Activated T-cell treated with anti-CD3 and anti-CD28 coated beads, Interleukin-2, amount 50 U/mL, for 48 hours (primary cell): ENCODE measurements at regions not wholly inside any gene's neighbourhood (a gene's known extent, or its start where the extent isn't known, plus 50 kb on each side); places are given as distances from the start of the nearest gene placed in this dataset.
"Not testable (repeated sequence)": the region's sequence is repeated elsewhere in the genome, so short reads cannot be mapped to it uniquely, and the experiment has no call there.

Source experiments
- DNase-seq, 2 experiments: peaks; one replicate each; pipeline ENCODE4 v3.0.0-alpha.2; 2020

GRCh38 chr17:21470422-21470821, 94.3 kb downstream of the KCNJ12 start:
- not testable (repeated sequence) for DNase-seq

GRCh38 chr17:21470861-21471260, 94.7 kb downstream of the KCNJ12 start:
- DNase-seq = no peak

DNA sequence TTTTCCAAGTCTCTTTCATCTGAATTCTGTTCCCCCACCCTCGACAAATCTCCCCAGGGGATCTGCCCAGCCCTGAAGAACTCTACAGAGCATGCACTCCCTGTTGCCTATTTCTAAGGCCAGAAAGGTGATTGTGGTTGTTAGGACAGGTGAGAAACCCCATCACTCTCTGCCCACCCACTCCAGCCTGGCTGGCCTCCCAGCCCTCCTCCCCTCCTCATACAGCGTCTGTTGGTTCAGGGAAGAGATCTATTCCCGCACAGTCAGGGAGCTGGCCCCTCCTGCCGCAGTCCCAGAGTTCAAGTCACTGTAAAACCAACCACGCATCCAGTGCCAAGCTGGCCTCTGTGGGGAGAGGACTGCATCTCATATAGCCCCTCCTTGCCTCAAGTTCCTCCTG, 98.7 kb downstream of the KCNJ12 start:
- no peak for DNase-seq

DNA sequence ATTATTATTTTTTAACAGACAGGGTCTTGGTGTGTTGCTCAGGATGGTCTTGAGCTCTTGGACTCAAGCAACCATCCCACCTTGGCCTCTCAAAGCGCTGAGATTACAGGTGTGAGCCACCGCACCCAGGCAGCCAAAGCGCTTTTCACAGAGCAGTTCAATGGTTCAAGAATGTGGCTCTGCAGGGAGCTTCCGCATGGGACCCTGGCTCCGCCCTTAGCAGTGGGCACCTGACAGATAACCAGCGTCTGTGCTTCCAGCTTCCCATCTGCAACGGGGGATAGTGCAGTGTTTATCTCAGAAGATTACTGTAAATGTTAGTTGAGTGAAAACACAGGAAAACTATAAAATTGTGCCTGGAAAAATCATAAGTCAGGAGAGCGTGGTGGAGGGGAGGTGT, 99.4 kb downstream of the KCNJ12 start:
- no peak for DNase-seq

- no peak for DNase-seq
Measured at GRCh38 chr17:21476867-21477266, 100.7 kb downstream of the KCNJ12 start.

- DNase-seq = no peak
Measured at GRCh38 chr17:21482189-21482865, 106.2 kb downstream of the KCNJ12 start.

GRCh38 chr17:21488043-21488442, 111.9 kb downstream of the KCNJ12 start:
- DNase-seq = not testable (repeated sequence)

GRCh38 chr17:21493993-21494392, 117.8 kb downstream of the KCNJ12 start:
- DNase-seq = no peak

DNA sequence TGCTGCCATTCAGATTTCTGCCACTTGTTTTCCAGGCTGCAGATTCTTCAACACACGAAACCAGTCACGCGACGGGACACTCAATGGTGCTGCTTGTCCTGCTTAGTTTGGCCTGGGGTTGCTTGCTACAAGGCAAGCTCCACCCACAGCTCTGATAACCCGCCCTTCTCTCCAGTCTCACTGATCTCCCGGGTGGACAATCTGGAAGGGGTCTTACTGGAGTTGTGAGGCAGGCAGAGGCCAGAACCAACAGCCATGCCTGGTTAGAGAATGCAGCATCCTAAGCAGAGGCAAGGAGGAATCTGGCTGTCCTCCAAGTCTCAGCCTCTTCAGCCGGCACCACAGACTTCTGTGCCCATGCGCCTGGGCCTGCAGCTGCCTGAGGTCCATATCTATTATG, 119.1 kb downstream of the KCNJ12 start:
- DNase-seq = no peak

- no peak for DNase-seq
Measured at GRCh38 chr17:21500064-21500463, 123.9 kb downstream of the KCNJ12 start.

- not testable (repeated sequence) for DNase-seq
Measured at GRCh38 chr17:21501927-21502700, 126.0 kb downstream of the KCNJ12 start.

DNA sequence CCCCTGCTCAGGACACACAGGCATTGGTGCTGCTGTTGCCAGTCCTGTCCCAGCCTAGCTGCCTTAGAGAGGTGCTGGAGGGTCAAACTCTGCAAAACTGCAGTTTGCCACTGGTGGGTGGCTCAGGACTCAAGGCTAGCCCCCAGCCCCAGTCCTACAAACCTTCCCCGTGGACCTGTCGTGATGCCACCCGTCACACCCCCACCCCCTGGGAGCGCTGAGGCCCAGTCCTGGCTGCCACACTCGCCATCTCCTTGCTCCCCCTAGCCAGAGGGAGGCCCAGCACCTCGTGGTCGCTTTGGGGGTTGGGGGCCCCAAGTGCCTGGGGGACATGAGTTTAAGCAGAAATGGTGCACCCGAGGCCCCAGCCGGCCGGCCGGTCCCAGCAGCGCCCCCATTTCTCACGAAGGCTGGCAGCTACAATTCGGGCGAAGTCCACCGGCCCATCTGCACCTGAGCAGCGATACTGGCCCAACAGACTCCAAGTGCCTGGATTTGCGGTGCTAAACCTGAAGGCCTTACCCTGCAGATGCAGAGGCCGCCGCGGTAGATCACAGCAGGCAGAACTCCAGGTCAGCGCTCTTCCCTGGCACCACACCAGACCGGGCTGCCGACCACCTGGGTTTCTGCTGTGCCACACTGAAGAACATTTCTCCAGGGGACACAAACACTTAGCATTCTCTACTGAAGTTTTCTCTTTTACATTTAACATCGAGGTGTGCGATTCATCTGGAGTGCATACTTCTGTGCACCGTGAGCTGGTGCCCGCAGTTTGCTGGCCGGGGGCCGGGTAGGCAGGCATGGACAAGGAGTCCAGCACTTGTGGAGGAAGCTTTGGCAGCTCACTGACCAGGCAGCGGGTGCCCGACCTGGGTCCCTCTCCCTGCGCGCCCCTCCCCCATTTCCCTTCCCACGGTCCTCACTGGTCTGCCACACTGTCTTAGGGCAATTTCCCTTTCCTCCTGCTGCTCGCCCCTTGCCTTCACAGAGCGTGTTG, 130.0 kb downstream of the KCNJ12 start:
- DNase-seq = no peak

DNA sequence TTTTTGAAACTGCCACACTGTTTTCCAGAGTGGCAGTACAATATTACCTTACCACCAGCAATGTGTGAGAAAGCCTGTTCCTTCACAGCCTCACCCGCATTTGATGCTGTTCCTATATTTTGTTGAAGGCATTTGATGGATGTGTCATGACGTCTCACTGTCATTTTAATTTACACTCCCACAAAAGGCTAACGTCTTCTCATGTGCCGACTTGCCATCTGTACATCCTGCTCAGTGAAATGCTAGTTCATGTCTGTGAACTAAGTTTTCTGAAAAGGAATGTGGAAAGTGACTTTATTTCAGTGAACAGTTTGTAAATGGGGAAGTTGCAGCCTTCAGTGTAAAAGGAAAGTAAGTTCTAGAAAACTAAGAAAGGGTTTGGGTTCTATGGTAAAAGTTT, 131.6 kb downstream of the KCNJ12 start:
- DNase-seq = not testable (repeated sequence)

- no peak for DNase-seq
Measured at GRCh38 chr17:21508211-21508610, 132.1 kb downstream of the KCNJ12 start.

GRCh38 chr17:21509356-21509755, 133.2 kb downstream of the KCNJ12 start:
- not testable (repeated sequence) for DNase-seq

- no peak for DNase-seq
Measured at GRCh38 chr17:21510686-21511362, 134.7 kb downstream of the KCNJ12 start.

DNA sequence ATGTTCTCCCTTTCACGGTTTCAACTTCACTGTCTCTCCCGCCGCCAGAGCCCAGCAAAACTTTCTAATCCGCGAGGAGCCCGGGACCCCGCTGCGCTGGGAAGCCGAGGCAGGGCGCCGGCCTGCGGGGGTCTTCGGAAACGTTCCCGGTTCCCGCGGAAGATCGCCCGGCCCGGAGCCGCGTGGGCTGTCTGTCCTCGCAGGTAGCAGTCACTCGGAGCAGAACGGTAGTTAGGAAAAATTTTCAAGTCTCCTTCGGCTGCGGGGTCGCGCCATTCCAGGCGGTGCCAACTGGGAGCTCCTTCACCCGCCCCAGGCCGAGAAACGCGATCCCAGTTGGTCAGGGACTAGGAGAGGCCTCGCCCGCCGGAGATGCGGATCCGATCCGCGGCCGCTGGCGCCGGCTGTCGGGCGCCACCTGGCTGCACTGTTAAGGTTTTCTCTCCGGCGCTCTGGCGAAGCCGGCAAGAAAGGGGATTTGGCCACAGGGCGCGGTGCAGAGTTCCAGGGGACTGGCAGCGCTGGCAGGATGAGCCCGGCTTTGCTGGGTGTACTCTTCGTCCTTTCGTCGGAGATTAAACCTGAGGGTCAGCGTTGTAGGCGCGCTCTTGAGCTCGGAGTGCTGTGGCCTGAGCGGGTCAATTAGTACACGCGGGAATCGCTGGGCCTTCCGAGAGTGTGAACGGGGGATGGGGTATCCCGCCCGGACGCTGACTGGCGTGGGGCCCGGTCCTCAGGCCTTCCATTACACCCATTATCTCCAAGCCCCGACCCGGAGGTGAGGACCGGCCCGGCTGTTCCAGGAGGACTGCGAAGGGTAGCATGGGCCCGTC, 135.4 kb downstream of the KCNJ12 start:
- peak; percentile 74 to 81 for DNase-seq

DNA sequence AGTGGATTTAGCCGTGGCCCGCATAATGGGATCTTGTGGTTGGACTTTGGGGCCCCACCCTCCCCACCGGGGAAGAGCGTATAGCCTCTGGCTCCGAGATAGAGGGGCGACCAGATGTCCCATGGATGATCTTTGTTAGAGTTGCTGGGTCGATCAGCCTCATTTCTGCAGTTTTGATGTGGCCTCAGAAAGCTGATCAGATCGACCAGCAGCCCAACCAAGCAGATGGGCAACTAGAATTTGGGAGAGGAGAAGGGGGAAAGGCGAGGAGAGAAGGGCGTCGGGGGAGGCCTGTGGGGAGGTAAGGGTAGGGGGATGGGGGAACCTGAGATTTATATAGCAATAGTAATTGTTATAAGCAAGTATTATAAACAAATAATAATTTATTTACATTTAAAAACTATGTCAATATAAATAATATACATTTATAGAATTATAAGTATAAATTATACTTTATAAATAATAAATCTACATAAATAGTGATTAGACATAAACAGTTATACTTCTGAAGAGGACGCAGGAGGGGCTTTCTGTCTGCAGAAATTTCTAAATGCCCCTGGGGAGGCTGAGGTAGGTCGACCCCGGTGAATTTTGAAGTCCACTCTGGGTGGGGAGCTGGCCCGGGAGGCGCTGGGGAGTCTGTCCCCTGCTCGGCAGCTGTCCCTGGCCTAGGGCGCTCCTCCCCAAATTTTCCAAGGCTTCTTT, 136.3 kb downstream of the KCNJ12 start:
- no peak for DNase-seq

DNA sequence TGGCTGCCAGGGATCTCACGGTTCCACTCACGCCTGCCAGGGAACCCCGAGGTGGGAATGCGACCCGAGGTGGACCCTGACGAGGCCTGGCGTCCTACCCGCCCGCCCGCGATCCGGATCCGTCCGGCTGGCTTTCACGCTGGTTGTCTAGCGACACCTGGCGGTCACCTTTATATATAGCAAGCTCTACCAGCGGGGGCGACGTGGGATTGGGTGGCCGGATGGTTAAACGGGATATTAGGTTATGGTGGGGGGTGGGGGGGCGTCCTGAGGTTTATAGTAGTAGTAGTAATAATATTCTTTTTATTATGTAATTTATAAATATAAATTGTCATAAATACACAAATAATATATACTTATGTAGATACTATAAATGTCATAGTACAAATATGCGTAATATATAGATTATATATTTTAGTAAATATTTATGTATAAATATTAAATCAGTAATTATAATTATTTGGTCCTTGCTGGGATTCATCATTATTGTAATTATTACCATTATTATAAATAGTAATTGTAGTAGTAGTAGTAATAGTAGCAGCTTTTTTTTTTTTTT, 136.9 kb downstream of the KCNJ12 start:
- DNase-seq = peak; percentile 82 to 83

- DNase-seq = not testable (repeated sequence)
Measured at GRCh38 chr17:21514567-21514966, 138.4 kb downstream of the KCNJ12 start.
